ENCODE measurements at regions not wholly inside any gene's neighbourhood (a gene's known extent, or its start where the extent isn't known, plus 50 kb on each side); places are given as distances from the start of the nearest gene placed in this dataset.
"Not testable (repeated sequence)": the region's sequence is repeated elsewhere in the genome, so short reads cannot be mapped to it uniquely, and the experiment has no call there.

DNA sequence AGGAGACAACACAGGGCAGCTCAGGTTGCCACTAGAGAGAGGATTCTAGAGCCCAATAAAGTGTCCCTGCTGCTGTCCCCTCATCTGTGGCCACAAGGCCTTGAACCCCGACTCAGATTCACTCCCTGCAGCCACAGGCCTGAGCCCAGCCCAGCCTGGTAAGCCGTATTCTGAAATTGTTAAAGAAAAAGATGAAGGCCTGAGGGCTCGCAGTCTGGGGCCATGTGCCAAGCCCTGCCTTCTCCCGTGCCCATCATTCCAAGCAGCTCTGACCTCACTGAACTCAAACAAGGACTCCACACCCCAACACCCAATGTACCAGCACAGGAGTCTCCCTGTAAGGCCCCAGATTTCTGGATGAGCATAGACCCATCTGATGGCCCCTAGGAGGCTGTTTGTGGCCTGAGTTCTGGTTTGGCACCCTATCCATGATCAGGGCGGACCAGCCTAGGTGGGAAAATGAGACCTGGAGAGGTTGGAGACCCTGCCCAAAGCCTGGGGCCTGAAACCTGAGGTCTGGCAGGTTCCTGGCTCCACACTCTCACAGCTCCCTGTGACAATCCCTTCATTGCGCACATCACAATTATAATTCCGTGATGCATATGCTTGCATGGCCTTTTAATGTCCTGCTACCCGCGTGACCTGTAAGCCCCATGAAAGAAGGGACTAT lies 62.0 kb upstream of the TOP1 start:
- peaks cover 7% of the 10 kb centered on the region for H3K4me1 Mint-ChIP-seq
- H3K9me3 Mint-ChIP-seq, result no peaks in the 10 kb centered on the region
- TF ChIP-seq, protein P1, sequence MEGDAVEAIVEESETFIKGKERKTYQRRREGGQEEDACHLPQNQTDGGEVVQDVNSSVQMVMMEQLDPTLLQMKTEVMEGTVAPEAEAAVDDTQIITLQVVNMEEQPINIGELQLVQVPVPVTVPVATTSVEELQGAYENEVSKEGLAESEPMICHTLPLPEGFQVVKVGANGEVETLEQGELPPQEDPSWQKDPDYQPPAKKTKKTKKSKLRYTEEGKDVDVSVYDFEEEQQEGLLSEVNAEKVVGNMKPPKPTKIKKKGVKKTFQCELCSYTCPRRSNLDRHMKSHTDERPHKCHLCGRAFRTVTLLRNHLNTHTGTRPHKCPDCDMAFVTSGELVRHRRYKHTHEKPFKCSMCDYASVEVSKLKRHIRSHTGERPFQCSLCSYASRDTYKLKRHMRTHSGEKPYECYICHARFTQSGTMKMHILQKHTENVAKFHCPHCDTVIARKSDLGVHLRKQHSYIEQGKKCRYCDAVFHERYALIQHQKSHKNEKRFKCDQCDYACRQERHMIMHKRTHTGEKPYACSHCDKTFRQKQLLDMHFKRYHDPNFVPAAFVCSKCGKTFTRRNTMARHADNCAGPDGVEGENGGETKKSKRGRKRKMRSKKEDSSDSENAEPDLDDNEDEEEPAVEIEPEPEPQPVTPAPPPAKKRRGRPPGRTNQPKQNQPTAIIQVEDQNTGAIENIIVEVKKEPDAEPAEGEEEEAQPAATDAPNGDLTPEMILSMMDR (conservative IDR thresholded peaks at IDR 0.05), result no peak
- no peak overlapping the region for H3K27ac ChIP-seq (ENCODE audit: low read depth, low read length)
- H3K27me3 ChIP-seq (ENCODE audit: control insufficient read depth, insufficient read depth, low read length, poor library complexity, severe bottlenecking), result no peaks in the 10 kb centered on the region
- 92 to 94% methylated on average over 8 to 9 of the region's 9 CpGs for WGBS, 2 experiments (ENCODE audit: insufficient coverage in 1 of 2, insufficient read length in 1 of 2)
- no peak overlapping the region for H3K4me3 Mint-ChIP-seq
- DNase-seq, result no peak
- H3K27ac Mint-ChIP-seq, result peak overlapping the region; percentile 69
- H3K27me3 Mint-ChIP-seq (ENCODE audit: insufficient read depth), result peaks cover 14% of the 10 kb centered on the region
- no peak overlapping the region for H3K4me3 ChIP-seq (ENCODE audit: low read length)
- H3K9ac ChIP-seq (ENCODE audit: extremely low read depth, low read length, poor library complexity, severe bottlenecking), result no peak overlapping the region
- H3K36me3 ChIP-seq (ENCODE audit: control insufficient read depth, insufficient read depth, low read length), result no peaks in the 10 kb centered on the region
- no peaks in the 10 kb centered on the region for H3K9me3 ChIP-seq (ENCODE audit: control insufficient read depth, low read length)
- H3K36me3 Mint-ChIP-seq (ENCODE audit: low read depth), result no peaks in the 10 kb centered on the region
- peaks cover 5% of the 10 kb centered on the region for H3K4me1 ChIP-seq (ENCODE audit: control insufficient read depth, insufficient read depth, low read length)

DNA sequence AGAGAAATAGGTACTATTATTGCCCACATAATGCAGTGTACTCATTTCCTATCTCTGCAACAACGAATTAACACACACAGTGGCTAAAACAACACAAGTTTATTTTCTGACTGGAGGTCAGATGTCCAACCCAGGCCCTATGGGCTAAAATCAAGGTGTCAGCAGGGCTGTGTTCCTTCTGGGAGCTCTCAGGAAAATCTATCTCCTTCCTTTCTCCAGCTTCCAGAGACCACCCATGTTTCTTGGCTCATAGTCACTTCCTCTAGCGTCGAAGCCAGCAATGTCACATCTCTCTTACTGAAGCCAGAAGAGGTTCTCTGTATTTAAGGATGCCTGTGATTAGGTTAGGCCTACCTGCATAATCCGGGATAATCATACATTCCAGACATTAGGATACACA lies 60.9 kb upstream of the TOP1 start:
- no peak for DNase-seq
- H3K27ac Mint-ChIP-seq, result no peak overlapping the region

DNA sequence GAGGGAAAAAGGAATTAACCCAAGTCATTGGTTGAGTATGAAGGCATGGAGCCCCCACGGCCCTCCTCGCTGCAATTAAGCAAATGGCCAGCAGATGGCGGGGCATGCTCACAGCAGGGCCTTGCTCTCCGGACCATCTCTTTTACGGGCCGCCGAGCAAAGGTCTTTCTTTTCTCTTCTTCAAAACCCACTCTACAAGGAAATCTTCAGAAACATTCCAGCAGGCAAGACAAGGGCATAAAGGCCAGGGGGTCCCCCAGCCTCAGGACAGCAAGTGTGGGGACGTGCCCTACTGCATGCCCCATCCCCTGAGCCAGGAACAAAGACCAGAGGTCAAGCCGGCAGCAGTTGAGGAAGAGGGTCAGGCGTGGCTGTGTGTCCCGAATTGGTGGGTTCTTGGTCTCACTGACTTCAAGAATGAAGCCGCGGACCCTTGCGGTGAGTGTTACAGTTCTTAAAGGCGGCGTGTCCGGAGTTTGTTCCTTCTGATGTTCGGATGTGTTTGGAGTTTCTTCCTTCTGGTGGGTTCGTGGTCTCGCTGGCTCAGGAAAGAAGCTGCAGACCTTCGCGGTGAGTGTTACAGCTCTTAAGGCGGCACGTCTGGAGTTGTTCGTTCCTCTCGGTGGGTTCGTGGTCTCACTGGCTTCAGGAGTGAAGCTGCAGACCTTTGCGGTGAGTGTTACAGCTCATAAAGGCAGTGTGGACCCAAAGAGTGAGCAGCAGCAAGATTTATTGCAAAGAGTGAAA lies 59.6 kb upstream of the TOP1 start:
- TF ChIP-seq, protein P1 (conservative IDR thresholded peaks at IDR 0.05), result peak; percentile 97
- H3K36me3 Mint-ChIP-seq (ENCODE audit: low read depth); H3K9me3 ChIP-seq (ENCODE audit: control insufficient read depth, low read length); H3K27ac ChIP-seq (ENCODE audit: low read depth, low read length); H3K4me3 ChIP-seq (ENCODE audit: low read length); H3K27me3 ChIP-seq (ENCODE audit: control insufficient read depth, insufficient read depth, low read length, poor library complexity, severe bottlenecking); H3K36me3 ChIP-seq (ENCODE audit: control insufficient read depth, insufficient read depth, low read length); H3K9ac ChIP-seq (ENCODE audit: extremely low read depth, low read length, poor library complexity, severe bottlenecking); H3K9me3 Mint-ChIP-seq; H3K4me1 ChIP-seq (ENCODE audit: control insufficient read depth, insufficient read depth, low read length); H3K4me1 Mint-ChIP-seq: not testable (repeated sequence)
- 56 to 70% methylated on average over 9 to 27 of the region's 28 CpGs for WGBS, 2 experiments (ENCODE audit: insufficient coverage in 1 of 2, insufficient read length in 1 of 2)
- peak overlapping the region; percentile 44 for H3K4me3 Mint-ChIP-seq
- H3K27ac Mint-ChIP-seq, result peak overlapping the region; percentile 40
- DNase-seq, result peak; percentile 95
- peaks cover 16% of the 10 kb centered on the region for H3K27me3 Mint-ChIP-seq (ENCODE audit: insufficient read depth)

More for the DNA sequence above, 60.9 kb upstream of the TOP1 start:
- H3K27me3 ChIP-seq (ENCODE audit: control insufficient read depth, insufficient read depth, low read length, poor library complexity, severe bottlenecking), result no peaks in the 10 kb centered on the region
- H3K36me3 ChIP-seq (ENCODE audit: control insufficient read depth, insufficient read depth, low read length), result no peaks in the 10 kb centered on the region
- H3K27ac ChIP-seq (ENCODE audit: low read depth, low read length), result no peak overlapping the region
- no peak overlapping the region for H3K4me3 Mint-ChIP-seq
- no peaks in the 10 kb centered on the region for H3K36me3 Mint-ChIP-seq (ENCODE audit: low read depth)
- no peak overlapping the region for H3K9ac ChIP-seq (ENCODE audit: extremely low read depth, low read length, poor library complexity, severe bottlenecking)
- TF ChIP-seq, protein P1 (conservative IDR thresholded peaks at IDR 0.05), result no peak
- H3K27me3 Mint-ChIP-seq (ENCODE audit: insufficient read depth), result peaks cover 14% of the 10 kb centered on the region
- WGBS, 2 experiments (ENCODE audit: insufficient coverage in 1 of 2, insufficient read length in 1 of 2), result 93 to 100% methylated on average over 1 to 3 of the region's 4 CpGs
- no peaks in the 10 kb centered on the region for H3K9me3 ChIP-seq (ENCODE audit: control insufficient read depth, low read length)
- peaks cover 7% of the 10 kb centered on the region for H3K4me1 Mint-ChIP-seq
- peaks cover 2% of the 10 kb centered on the region for H3K4me1 ChIP-seq (ENCODE audit: control insufficient read depth, insufficient read depth, low read length)
- H3K9me3 Mint-ChIP-seq, result no peaks in the 10 kb centered on the region
- H3K4me3 ChIP-seq (ENCODE audit: low read length), result no peak overlapping the region
